Activated T-cell treated with anti-CD3 and anti-CD28 coated beads for 48 hours (primary cell): ENCODE measurements at regions not wholly inside any gene's neighbourhood (a gene's known extent, or its start where the extent isn't known, plus 50 kb on each side); places are given as distances from the start of the nearest gene placed in this dataset.

Experiments
- DNase-seq: peaks from one replicate; pipeline ENCODE4 v3.0.0-alpha.2; 2020; ENCODE audit warnings: low read depth

- no peak for DNase-seq
These were observed 51.3 kb upstream of the CAV2 start for GRCh38 chr7:116447966-116448839.

- DNase-seq = no peak
These were observed 50.1 kb upstream of the CAV2 start for GRCh38 chr7:116449441-116449840.
